GM21723 (cell line): ENCODE measurements at regions not wholly inside any gene's neighbourhood (a gene's known extent, or its start where the extent isn't known, plus 50 kb on each side); places are given as distances from the start of the nearest gene placed in this dataset.

Experiments
- ATAC-seq: cut with Tn5 transposase; IDR thresholded peaks from one replicate; pipeline ENCODE4 v1.9.1; 2021; ENCODE audit warnings: mild to moderate bottlenecking, moderate library complexity; ENCODE audit not compliant: unreplicated experiment

- ATAC-seq, result no peak
These were observed 666.4 kb downstream of the KCNT2 start for GRCh38 chr1:195941795-195942194.

- ATAC-seq, result no peak
These were observed 666.9 kb downstream of the KCNT2 start for GRCh38 chr1:195941314-195941713.

DNA sequence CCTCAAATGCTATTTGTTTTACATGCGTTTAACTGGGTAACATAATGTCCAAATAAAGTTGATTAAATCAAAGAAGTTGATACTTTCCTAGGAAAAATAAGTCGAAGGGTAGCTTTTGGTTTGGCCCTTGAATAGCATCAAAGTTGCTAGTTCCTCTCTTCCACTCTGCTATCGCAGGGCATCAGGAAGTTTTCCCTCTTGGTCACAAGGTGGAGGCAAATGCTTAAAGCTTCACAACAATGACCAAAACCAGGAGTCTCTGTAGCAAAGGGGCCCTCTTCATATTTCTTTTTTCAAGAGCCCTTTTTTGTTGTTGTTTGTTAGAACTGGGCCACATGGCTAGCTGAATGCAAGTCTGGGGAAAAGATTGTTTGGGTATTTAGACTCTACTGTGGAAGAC is 668.4 kb downstream of the KCNT2 start:
- no peak for ATAC-seq

DNA sequence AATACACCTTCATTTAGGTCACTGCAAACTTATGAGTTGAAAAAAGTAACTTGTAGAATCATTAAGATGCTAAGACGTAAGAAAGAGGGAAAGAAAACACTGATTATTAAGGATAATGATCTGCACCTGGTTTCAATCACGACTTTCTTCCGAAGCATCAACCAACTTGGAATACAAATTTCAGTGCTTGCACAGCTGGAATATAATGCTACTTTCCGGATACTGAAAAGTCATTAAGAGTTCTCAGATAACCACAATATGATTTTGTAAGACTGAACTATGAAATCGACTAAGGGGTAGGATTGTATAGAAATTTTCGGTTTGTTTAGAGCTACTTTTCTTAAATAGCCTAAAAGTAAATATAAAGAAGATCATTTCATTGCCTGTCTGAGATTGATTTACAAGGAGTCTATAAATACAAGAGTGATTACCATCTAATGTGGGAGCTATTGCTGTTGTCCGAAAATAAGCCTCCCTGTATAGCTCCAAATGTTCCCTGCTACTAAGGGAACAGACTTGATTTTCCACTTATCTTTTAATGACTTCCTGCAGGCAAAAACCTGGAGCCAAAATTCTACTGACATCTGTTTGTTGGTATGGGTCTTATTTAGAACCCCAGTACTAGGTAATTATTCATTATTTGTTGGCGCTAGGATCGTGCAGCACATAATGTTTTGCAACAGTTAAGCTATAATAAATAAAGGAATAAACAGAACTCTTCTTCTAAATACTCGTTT is 673.3 kb downstream of the KCNT2 start:
- no peak for ATAC-seq

DNA sequence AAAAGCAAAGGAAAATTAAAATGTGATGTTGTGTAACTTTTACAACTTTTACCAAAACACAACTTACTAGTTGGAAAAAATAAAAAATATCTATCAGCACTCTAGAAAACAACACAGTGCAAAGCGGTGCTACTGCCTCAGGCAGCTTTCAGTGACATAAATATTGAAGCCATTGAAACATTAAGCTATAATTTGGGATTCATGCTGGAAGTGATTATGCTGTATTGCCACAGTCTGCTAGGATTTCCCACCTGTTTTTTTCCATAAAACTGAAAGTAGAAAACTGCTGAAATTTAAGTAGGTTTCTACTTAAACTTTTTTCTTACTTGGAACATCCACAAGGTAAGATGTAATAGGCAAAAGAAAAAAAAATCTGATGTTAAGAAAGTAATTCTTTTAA is 674.4 kb downstream of the KCNT2 start:
- ATAC-seq, result no peak

DNA sequence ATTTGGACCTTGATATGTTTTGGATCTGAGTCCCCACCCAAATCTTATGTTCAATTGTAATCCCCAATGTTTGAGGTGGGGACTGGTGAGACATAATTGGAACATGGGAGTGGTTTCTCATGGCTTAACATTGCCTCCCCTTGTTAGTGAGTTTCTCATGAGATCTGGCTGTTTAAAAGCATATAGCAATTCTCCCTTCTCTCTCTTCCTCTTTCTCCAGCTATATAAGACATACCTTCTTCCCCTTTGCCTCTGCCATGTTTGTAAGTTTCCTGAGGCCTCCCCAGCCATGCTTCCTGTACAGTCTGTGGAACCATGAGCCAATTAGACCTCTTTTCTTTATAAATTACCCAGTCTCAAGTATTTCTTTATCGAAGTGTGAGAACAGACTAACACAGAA is 692.4 kb downstream of the KCNT2 start:
- no peak for ATAC-seq

GRCh38 chr1:195909061-195909460 is 699.2 kb downstream of the KCNT2 start:
- ATAC-seq, result no peak

DNA sequence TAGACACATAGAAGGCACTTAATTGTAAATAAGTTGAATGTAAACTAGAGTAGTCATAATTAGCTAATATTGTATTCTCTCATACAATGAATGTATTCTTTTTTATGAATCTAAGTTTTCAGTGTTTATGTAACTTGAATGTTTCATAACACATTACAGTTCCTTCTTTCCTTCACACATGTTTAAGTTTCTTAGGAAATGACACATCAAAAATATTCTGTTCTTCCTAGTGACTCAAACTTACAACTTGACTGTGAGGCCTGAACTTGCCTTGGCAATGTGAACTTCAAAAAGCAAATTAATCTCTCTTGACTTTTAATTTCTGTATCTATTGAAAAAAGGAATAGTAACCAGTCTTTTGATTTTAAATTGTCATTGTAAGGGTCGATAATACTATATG is 700.1 kb downstream of the KCNT2 start:
- no peak for ATAC-seq

- no peak for ATAC-seq
These were observed 705.0 kb downstream of the KCNT2 start for GRCh38 chr1:195903203-195903602.

- ATAC-seq, result no peak
These were observed 705.5 kb downstream of the KCNT2 start for GRCh38 chr1:195902779-195903178.

DNA sequence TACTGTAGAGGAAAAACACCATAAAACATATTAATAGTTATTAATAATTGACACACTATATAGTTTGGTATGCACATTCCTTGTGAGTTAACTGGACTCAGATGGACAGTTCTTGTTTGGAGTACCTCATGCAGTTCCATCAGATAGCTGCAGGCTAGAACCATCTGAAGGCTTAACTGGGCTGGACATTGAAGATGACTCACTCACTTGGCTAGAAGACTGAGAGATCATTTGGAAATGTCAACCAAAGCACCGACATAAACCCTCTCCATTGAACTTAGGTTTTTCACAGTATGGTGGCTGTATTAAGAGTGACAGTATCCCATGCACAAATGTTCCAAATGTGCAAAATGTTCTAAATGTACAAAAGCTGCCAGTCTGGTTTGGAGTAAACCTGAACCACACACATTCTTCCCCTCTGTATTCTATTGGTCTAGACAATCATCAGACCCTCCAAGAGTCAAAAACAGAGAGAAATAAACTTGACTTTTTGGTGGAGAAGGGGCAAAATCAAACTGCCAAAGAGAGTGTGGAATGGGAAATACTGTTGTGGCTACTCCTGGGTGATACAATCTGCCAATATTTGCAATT is 708.4 kb downstream of the KCNT2 start:
- no peak for ATAC-seq

GRCh38 chr1:195898924-195899323 is 709.3 kb downstream of the KCNT2 start:
- ATAC-seq, result no peak

DNA sequence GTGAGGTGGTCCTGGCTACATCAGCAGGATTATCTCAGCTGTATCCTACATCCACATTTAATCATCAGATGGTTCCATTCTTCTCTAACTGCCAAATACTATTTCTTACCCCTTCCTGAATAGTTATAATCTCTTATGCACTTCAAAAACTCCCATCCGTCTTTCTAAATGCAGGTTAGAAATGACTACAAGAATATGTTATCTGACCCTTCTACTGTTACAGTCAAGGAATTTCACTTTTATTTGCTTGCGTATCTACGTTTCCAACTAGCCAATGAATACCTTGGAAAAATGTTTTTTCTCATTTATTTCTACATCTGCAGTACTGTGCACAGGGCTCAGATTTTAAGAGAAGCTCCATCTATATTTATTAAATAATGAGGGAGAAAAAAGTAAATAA is 709.9 kb downstream of the KCNT2 start:
- ATAC-seq, result no peak

DNA sequence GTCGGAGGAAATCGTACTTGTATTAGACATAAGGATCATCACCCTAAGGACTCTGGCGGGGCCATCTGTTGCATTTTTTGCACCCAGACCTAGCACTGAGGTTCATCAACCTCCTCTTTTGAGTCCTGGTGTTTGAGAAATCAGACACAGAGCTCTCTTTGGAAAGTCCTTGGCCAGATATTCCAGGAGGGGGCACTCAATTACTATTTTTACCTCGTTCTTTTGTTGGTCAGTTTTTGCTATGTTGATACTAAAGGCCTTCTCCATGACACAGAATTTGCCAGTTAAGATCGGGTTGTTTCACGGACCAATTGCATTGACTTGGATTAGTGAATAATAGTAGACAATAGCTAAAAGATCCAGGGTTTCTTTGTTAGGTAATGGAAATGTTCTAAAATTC is 711.2 kb downstream of the KCNT2 start:
- no peak for ATAC-seq

DNA sequence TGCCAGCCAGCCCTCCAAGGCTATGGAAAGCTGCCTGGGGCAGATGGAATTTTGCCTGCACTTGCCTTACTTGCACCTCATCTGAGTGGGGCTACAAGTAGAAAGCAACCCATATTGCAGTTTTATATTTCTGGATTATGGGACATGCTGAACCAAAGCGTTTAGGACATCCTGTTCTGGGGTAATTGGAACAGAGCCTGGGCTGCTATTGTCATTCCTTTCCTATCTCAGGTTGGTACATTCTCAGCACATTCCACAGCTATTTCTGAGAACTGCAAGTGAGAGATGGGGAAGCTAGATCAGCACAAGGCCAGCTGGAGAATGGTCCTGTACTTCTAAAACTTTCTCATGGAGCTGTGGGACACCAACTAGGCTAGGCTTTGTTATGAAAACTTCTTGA is 713.8 kb downstream of the KCNT2 start:
- ATAC-seq, result no peak

DNA sequence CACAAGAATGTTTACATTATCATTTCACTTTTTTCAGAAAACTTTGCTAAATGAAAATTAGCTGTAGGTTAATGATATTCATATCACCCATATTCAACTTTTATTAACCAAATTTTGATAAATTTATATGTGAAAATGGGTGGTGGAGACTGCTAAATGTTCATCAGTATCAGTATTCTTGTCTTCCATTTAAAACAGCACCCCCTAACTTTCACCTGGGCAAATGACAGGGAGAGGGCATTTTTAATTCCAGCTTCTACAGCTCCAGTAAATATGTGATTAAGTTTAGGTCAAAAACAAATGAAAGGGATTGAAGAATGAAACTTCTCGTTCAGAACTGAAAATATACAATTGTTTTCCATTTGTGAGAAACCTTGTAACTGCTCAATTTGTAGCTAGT is 722.2 kb downstream of the KCNT2 start:
- ATAC-seq, result no peak

DNA sequence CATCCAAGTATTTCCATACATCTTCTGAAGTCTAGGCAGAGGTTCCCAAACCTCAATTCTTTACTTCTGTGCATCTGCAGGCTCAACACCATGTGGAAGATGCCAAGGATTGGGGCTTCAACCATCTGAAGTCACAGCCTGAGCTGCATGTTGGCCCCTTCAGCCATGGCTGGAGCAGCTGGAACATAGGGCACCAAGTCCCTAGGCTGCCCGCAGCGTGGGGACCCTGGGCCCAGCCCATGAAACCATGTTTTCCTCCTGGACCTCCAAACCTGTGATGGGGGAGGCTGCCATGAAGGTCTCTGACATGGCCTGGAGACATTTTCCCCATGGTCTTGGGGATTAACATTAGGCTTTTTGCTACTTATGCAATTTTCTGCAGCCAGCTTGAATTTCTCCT is 729.8 kb downstream of the KCNT2 start:
- no peak for ATAC-seq

GRCh38 chr1:195876792-195877191 is 731.4 kb downstream of the KCNT2 start:
- no peak for ATAC-seq

GRCh38 chr1:195872376-195872775 is 735.9 kb downstream of the KCNT2 start:
- no peak for ATAC-seq

DNA sequence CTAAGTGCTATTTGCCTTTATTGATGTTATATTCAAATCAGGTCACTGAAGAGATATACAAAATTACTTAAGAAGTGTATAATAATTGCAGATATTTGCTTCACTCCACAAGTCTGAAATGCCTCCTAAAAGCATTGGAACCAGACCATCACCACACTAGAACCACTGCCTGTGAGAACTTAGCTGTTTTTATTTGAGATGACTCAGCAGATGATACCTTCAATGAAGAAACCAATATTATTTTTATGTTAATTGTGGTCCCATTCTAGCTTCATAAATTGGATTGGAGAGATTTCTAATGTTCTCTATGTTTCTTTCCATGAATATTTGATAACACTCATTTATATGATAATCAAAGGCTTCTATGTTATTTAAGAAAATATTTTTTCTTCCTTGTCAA is 740.6 kb downstream of the KCNT2 start:
- ATAC-seq, result no peak

DNA sequence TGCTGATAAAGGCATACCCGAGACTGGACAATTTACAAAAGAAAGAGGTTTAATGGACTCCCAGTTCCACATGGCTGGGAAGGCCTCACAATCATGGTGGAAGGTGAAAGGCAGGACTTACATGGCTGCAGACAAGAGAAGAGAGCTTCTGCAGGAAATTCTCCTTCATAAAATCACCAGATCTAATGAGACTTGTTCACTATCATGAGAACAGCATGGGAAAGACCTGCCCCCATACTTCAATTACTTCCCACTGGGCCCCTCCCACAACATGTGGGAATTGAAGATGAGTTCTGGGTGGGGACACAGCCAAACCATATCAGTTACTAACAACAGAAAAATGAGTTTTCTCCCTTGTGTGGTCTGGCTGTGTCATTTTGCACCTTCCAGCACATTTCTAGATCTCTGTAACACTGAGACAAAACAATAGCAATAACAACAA is 741.4 kb downstream of the KCNT2 start:
- no peak for ATAC-seq

DNA sequence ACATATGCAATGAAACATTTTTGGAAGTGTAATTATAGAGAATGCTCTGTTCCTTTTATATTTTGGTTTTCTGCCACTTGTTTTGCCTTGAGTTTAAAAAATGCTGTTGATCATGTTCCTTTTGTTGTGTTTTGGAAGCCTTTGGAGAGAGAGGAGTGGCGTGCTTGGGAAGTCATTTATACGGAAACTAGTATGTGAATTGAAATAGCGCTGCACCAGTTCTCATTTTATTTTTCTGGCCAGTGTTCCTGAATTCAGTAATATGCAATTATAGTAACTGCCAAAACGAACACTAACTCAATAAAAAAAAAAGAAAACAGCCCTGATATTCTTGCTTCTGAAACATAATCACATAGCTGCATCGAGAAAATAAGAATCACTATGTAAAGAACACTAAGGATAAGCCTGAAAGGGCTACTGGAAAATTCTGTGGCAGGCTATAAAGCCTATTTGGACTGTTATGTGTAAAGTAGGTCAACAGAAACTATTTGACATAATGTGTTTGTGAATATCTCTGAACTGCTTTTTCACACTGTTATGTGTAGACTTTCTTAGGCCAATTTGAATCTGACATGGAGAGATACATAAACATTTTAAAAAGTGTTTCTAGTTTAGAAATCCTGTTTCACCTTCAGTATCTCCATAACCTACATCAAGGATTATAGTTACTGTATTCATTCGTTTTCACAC is 742.0 kb downstream of the KCNT2 start:
- no peak for ATAC-seq
